Astrocyte of the hippocampus (primary cell): ENCODE measurements at regions not wholly inside any gene's neighbourhood (a gene's known extent, or its start where the extent isn't known, plus 50 kb on each side); places are given as distances from the start of the nearest gene placed in this dataset.

Source experiments
- DNase-seq: peaks from one replicate; pipeline ENCODE4 v3.0.0; 2011; ENCODE audit warnings: low read depth, low spot score

- DNase-seq, result no peak
Observed at GRCh38 chr18:52278191-52278590, 61.8 kb upstream of the DCC start.

GRCh38 chr18:52280702-52281101 is 59.3 kb upstream of the DCC start:
- no peak for DNase-seq

GRCh38 chr18:52283927-52284326 is 56.1 kb upstream of the DCC start:
- no peak for DNase-seq

- DNase-seq, result no peak
Observed at GRCh38 chr18:52286675-52287074, 53.3 kb upstream of the DCC start.

- DNase-seq, result peak; percentile 22
Observed at GRCh38 chr18:52287151-52287550, 52.8 kb upstream of the DCC start.

- DNase-seq, result peak; percentile 16
Observed at GRCh38 chr18:52288403-52289004, 51.5 kb upstream of the DCC start.

GRCh38 chr18:52289392-52289791 is 50.6 kb upstream of the DCC start:
- DNase-seq, result no peak
